Panc1 (cell line): ENCODE measurements at regions not wholly inside any gene's neighbourhood (a gene's known extent, or its start where the extent isn't known, plus 50 kb on each side); places are given as distances from the start of the nearest gene placed in this dataset.
"Not testable (repeated sequence)": the region's sequence is repeated elsewhere in the genome, so short reads cannot be mapped to it uniquely, and the experiment has no call there.

ENCODE experiments used
- ATAC-seq: fragments of 200-7000 bp; cut with Tn5 transposase; 2 replicates; pipeline ENCODE4 v1.9.1; 2020; ENCODE audit warnings: mild to moderate bottlenecking, moderate library complexity
- BruUV-seq: library from RNA; stranded (reverse); fragments of 400-500 nt; replicated peaks from 2 replicates; lab custom pipeline; 2021; lab: Mats Ljungman, UMichigan
- CTCF ChIA-PET: fragments of 300-600 bp; sonication (Branson Sonifier 250); formaldehyde crosslinking; loops from one replicate; lab custom pipeline; 2022; ENCODE audit warnings: antibody characterized with exemption; lab: Charles Lee
- POLR2A ChIA-PET: fragments of 300-600 bp; sonication (Branson Sonifier 250); formaldehyde crosslinking; loops from one replicate; lab custom pipeline; 2022; ENCODE audit warnings: antibody characterized with exemption; lab: Charles Lee
- DNase-seq: peaks from one replicate; pipeline ENCODE4 v3.0.0-alpha.2; 2010; ENCODE audit warnings: low read depth, low spot score
- H3K27ac ChIP-seq: 2 replicates; pipeline ENCODE4 v1.5.1; 2011; ENCODE audit warnings: mild to moderate bottlenecking, low read length, inconsistent platforms
- H3K27me3 ChIP-seq: fragments of 200-500 bp; sonication (Bioruptor generic); 2 replicates; pipeline ENCODE4 v1.6.0; 2014; ENCODE audit warnings: low read length, inconsistent platforms; ENCODE audit not compliant: control insufficient read depth, insufficient read depth
- H3K36me3 ChIP-seq: fragments of 200-500 bp; sonication (Bioruptor generic); 2 replicates; pipeline ENCODE4 v1.5.1; 2014; ENCODE audit warnings: inconsistent platforms, mild to moderate bottlenecking, low read length, moderate library complexity; ENCODE audit not compliant: control insufficient read depth, insufficient read depth
- H3K4me1 ChIP-seq: 2 replicates; pipeline ENCODE4 v1.5.1; 2011; ENCODE audit warnings: inconsistent platforms, mild to moderate bottlenecking, low read length, moderate library complexity; ENCODE audit not compliant: control insufficient read depth, insufficient read depth
- H3K4me3 ChIP-seq, 2 experiments: 2 replicates each; pipeline ENCODE4 v1.5.1; 2011 to 2012; ENCODE audit warnings: low read depth in 2 of 2, low read length in 2 of 2, mild to moderate bottlenecking in 2 of 2, inconsistent platforms in 1 of 2, moderate library complexity in 1 of 2
- H3K9me3 ChIP-seq: fragments of 200-500 bp; sonication (Bioruptor generic); 2 replicates; pipeline ENCODE4 v1.5.1; 2014; ENCODE audit warnings: low read depth, mild to moderate bottlenecking, inconsistent platforms, low read length, moderate library complexity; ENCODE audit not compliant: control insufficient read depth, insufficient read depth
- POLR2AphosphoS5 ChIP-seq: IDR thresholded peaks from 2 replicates; pipeline ENCODE4 v1.6.1; 2012; ENCODE audit warnings: mild to moderate bottlenecking, low read depth, low read length, moderate library complexity
- SIN3A ChIP-seq: IDR thresholded peaks from 2 replicates; pipeline ENCODE4 v1.6.1; 2012; ENCODE audit warnings: low read depth, mild to moderate bottlenecking, low read length, moderate library complexity, borderline replicate concordance; ENCODE audit not compliant: insufficient read depth
- TCF7L2 ChIP-seq: IDR thresholded peaks from 2 replicates; pipeline ENCODE4 v1.6.1; 2011; ENCODE audit warnings: mild to moderate bottlenecking, low read depth, low read length, inconsistent platforms
- in situ Hi-C: cut with HindIII; loops from 2 replicates; pipeline ENCODE4 v1.10.0; 2016; ENCODE audit warnings: low sequenced_read_pairs, low pct_unique_long_range_greater_than_20kb
- intact Hi-C: fragments of 100-400 bp; cut with micrococcal nuclease; formaldehyde crosslinking; loops from one replicate; pipeline ENCODE4 v1.10.0; 2022; ENCODE audit not compliant: unreplicated experiment
- TF ChIP-seq, protein P1 (sequence below), 2 experiments: IDR thresholded peaks; 2 replicates each; pipeline ENCODE4 v1.6.1; 2011 to 2012; ENCODE audit warnings: low read depth in 2 of 2, control low read depth in 1 of 2, low read length in 1 of 2, mild to moderate bottlenecking in 1 of 2, moderate library complexity in 1 of 2; ENCODE audit not compliant: insufficient read depth in 1 of 2
- TF ChIP-seq, protein P2 (sequence below): fragments of 450-650 bp; IDR thresholded peaks from 2 replicates; pipeline ENCODE4 v1.5.1; 2017; ENCODE audit warnings: mild to moderate bottlenecking

- BruUV-seq = no TSS peak
- POLR2A ChIA-PET = no interaction called here
- Histone ChIP-seq H3K27ac (no peak overlapping the region), H3K4me3 (no peak overlapping the region), H3K4me1 (no peaks in the 10 kb centered on the region), H3K27me3 (no peaks in the 10 kb centered on the region), H3K36me3 (no peaks in the 10 kb centered on the region), H3K9me3 (no peaks in the 10 kb centered on the region)
- DNase-seq (no peak), ATAC-seq (no peak)
- CTCF ChIA-PET = no interaction called here
- in situ Hi-C loops (no loop called here), intact Hi-C loops (no loop called here)
- TF ChIP-seq, protein P1, sequence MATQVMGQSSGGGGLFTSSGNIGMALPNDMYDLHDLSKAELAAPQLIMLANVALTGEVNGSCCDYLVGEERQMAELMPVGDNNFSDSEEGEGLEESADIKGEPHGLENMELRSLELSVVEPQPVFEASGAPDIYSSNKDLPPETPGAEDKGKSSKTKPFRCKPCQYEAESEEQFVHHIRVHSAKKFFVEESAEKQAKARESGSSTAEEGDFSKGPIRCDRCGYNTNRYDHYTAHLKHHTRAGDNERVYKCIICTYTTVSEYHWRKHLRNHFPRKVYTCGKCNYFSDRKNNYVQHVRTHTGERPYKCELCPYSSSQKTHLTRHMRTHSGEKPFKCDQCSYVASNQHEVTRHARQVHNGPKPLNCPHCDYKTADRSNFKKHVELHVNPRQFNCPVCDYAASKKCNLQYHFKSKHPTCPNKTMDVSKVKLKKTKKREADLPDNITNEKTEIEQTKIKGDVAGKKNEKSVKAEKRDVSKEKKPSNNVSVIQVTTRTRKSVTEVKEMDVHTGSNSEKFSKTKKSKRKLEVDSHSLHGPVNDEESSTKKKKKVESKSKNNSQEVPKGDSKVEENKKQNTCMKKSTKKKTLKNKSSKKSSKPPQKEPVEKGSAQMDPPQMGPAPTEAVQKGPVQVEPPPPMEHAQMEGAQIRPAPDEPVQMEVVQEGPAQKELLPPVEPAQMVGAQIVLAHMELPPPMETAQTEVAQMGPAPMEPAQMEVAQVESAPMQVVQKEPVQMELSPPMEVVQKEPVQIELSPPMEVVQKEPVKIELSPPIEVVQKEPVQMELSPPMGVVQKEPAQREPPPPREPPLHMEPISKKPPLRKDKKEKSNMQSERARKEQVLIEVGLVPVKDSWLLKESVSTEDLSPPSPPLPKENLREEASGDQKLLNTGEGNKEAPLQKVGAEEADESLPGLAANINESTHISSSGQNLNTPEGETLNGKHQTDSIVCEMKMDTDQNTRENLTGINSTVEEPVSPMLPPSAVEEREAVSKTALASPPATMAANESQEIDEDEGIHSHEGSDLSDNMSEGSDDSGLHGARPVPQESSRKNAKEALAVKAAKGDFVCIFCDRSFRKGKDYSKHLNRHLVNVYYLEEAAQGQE (IDR thresholded peaks at IDR 0.05; ENCODE audit: insufficient read depth in 1 of 2, low read depth in 2 of 2, low read length in 1 of 2) = no peak
- TF ChIP-seq TCF7L2 (no peak), SIN3A (no peak), POLR2AphosphoS5 (no peak)
- TF ChIP-seq, protein P2, sequence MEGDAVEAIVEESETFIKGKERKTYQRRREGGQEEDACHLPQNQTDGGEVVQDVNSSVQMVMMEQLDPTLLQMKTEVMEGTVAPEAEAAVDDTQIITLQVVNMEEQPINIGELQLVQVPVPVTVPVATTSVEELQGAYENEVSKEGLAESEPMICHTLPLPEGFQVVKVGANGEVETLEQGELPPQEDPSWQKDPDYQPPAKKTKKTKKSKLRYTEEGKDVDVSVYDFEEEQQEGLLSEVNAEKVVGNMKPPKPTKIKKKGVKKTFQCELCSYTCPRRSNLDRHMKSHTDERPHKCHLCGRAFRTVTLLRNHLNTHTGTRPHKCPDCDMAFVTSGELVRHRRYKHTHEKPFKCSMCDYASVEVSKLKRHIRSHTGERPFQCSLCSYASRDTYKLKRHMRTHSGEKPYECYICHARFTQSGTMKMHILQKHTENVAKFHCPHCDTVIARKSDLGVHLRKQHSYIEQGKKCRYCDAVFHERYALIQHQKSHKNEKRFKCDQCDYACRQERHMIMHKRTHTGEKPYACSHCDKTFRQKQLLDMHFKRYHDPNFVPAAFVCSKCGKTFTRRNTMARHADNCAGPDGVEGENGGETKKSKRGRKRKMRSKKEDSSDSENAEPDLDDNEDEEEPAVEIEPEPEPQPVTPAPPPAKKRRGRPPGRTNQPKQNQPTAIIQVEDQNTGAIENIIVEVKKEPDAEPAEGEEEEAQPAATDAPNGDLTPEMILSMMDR = no peak
Observed at GRCh38 chr6:154637392-154637791, 95.8 kb upstream of the SCAF8 start.

DNA sequence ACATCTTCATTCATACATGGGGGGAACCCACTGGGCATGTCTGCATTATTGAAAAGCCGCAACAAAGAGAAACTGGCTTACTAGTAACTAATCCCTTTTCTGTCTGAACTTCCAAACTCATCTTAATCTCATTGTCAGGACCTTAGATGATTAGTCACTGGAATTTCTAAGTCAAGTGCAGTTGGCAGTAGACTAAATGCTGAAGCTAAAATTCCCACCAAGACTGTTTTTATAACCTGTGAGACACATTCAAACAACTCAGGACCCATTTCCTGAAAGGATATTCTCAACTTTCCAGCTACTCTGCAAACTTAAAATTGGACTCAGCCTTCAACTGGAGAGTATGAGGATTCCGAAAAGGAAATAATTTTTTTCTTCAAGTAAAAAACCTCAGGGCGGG lies 94.8 kb upstream of the SCAF8 start:
- ChIA-PET POLR2A (no interaction called here), CTCF (no interaction called here)
- no peaks in the 10 kb centered on the region for H3K4me1 ChIP-seq
- H3K36me3 ChIP-seq = no peaks in the 10 kb centered on the region
- BruUV-seq = no TSS peak
- H3K27ac ChIP-seq = no peak overlapping the region
- in situ Hi-C loops = no loop called here
- no peaks in the 10 kb centered on the region for H3K9me3 ChIP-seq
- ATAC-seq = no peak
- intact Hi-C loops = no loop called here
- no peak for TF ChIP-seq POLR2AphosphoS5
- TF ChIP-seq TCF7L2 = no peak
- TF ChIP-seq, protein P1 (IDR thresholded peaks at IDR 0.05; ENCODE audit: insufficient read depth in 1 of 2, low read depth in 2 of 2, low read length in 1 of 2) = no peak
- no peak for TF ChIP-seq SIN3A
- TF ChIP-seq, protein P2 = no peak
- H3K27me3 ChIP-seq = no peaks in the 10 kb centered on the region
- no peak overlapping the region for H3K4me3 ChIP-seq
- no peak for DNase-seq

- H3K27ac ChIP-seq, H3K4me1 ChIP-seq, DNase-seq, H3K4me3 ChIP-seq, H3K36me3 ChIP-seq, POLR2A ChIA-PET, H3K27me3 ChIP-seq, ATAC-seq, in situ Hi-C loops, H3K9me3 ChIP-seq, intact Hi-C loops, BruUV-seq, CTCF ChIA-PET: not testable (repeated sequence)
Observed at GRCh38 chr6:154639196-154639595, 94.0 kb upstream of the SCAF8 start.
